SU-DHL-6 (cell line): ENCODE measurements at regions not wholly inside any gene's neighbourhood (a gene's known extent, or its start where the extent isn't known, plus 50 kb on each side); places are given as distances from the start of the nearest gene placed in this dataset.
"Not testable (repeated sequence)": the region's sequence is repeated elsewhere in the genome, so short reads cannot be mapped to it uniquely, and the experiment has no call there.

Experiments
- H2AFZ ChIP-seq: fragments of 200-600 bp; sonication (generic); 2 replicates; pipeline ENCODE4 v1.6.1; 2014; ENCODE audit warnings: low read depth, mild to moderate bottlenecking, moderate library complexity, mixed read lengths, antibody characterized with exemption, low read length; ENCODE audit not compliant: severe bottlenecking
- H3F3A ChIP-seq: fragments of 200-600 bp; shearing (Covaris generic); 2 replicates; pipeline ENCODE4 v1.6.0; 2016; ENCODE audit warnings: antibody characterized with exemption, mild to moderate bottlenecking; ENCODE audit not compliant: insufficient read depth
- H3K27ac ChIP-seq: fragments of 200-600 bp; sonication (generic); 2 replicates; pipeline ENCODE4 v1.5.1; 2016; ENCODE audit warnings: low read depth, mild to moderate bottlenecking, low read length, moderate library complexity, mixed read lengths
- H3K27me3 ChIP-seq: fragments of 200-600 bp; sonication (generic), shearing (Covaris generic); 2 replicates; pipeline ENCODE4 v1.6.0; 2014; ENCODE audit warnings: mild to moderate bottlenecking, low read length
- H3K36me3 ChIP-seq: fragments of 200-600 bp; sonication (generic); 2 replicates; pipeline ENCODE4 v1.6.1; 2014; ENCODE audit warnings: mild to moderate bottlenecking, low read length, mixed read lengths
- H3K4me2 ChIP-seq: fragments of 300-600, 200-600 bp; shearing (Covaris generic), sonication (generic); 2 replicates; pipeline ENCODE4 v1.6.0; 2014; ENCODE audit warnings: low read length, low read depth, mild to moderate bottlenecking; ENCODE audit not compliant: poor library complexity, severe bottlenecking
- H3K4me3 ChIP-seq: fragments of 200-600 bp; sonication (generic); 2 replicates; pipeline ENCODE4 v1.5.1; 2014; ENCODE audit warnings: antibody characterized with exemption, low read length, mild to moderate bottlenecking, mixed read lengths; ENCODE audit not compliant: insufficient read depth, poor library complexity, severe bottlenecking
- H3K79me2 ChIP-seq: fragments of 200-600 bp; sonication (generic); 2 replicates; pipeline ENCODE4 v1.6.1; 2014; ENCODE audit warnings: mild to moderate bottlenecking, low read length, moderate library complexity; ENCODE audit not compliant: insufficient read depth
- H3K9ac ChIP-seq: fragments of 200-600 bp; sonication (generic); 2 replicates; pipeline ENCODE4 v1.7.0; 2014; ENCODE audit warnings: mild to moderate bottlenecking, low read length
- H3K9me2 ChIP-seq: fragments of 200-600 bp; sonication (generic); replicated peaks from 2 replicates; pipeline ENCODE4 v1.6.1; 2014; ENCODE audit warnings: low read length; ENCODE audit not compliant: insufficient read depth
- H3K9me3 ChIP-seq: fragments of 200-600 bp; sonication (generic); 2 replicates; pipeline ENCODE4 v1.6.1; 2014; ENCODE audit warnings: low read length, mixed read lengths; ENCODE audit not compliant: insufficient read depth
- H4K20me1 ChIP-seq: fragments of 200-600 bp; sonication (generic); 2 replicates; pipeline ENCODE4 v1.6.1; 2014; ENCODE audit warnings: low read depth, mild to moderate bottlenecking, antibody characterized with exemption, low read length, moderate library complexity, mixed read lengths
- CTCF ChIP-seq: fragments of 200-600 bp; sonication (generic); IDR thresholded peaks from one replicate; pipeline ENCODE4 v1.5.1; 2017; ENCODE audit warnings: antibody characterized with exemption, mild to moderate bottlenecking, low read length, moderate library complexity; ENCODE audit not compliant: insufficient read depth, poor library complexity, severe bottlenecking
- EZH2phosphoT487 ChIP-seq: fragments of 200-600 bp; sonication (generic), shearing (Covaris generic); conservative IDR thresholded peaks from 2 replicates; pipeline ENCODE4 v1.6.1; 2018; ENCODE audit warnings: mild to moderate bottlenecking, antibody characterized with exemption, low read length, moderate library complexity, mixed read lengths

- not testable (repeated sequence) for H4K20me1 ChIP-seq, H3F3A ChIP-seq, H3K9me2 ChIP-seq, H3K79me2 ChIP-seq, H3K27me3 ChIP-seq, H3K9ac ChIP-seq, H3K36me3 ChIP-seq, H3K4me2 ChIP-seq, H3K9me3 ChIP-seq, H3K4me3 ChIP-seq, H2AFZ ChIP-seq, H3K27ac ChIP-seq
Measured at GRCh38 chr5:97234380-97234779, 51.3 kb upstream of the RIOK2 start.

GRCh38 chr5:97242341-97242740 lies 59.3 kb upstream of the RIOK2 start:
- H3K9ac ChIP-seq, result no peak overlapping the region
- no peak overlapping the region for H3K27ac ChIP-seq
- H4K20me1 ChIP-seq, result no peaks in the 10 kb centered on the region
- TF ChIP-seq EZH2phosphoT487 (no peak), CTCF (no peak)
- H3K4me3 ChIP-seq, result no peak overlapping the region
- no peaks in the 10 kb centered on the region for H3F3A ChIP-seq
- H3K4me2 ChIP-seq, result no peak overlapping the region
- H2AFZ ChIP-seq, result no peak overlapping the region
- no peaks in the 10 kb centered on the region for H3K9me3 ChIP-seq
- no peaks in the 10 kb centered on the region for H3K79me2 ChIP-seq
- no peaks in the 10 kb centered on the region for H3K36me3 ChIP-seq
- H3K9me2 ChIP-seq, result no peaks in the 10 kb centered on the region
- no peaks in the 10 kb centered on the region for H3K27me3 ChIP-seq

- no peak for TF ChIP-seq EZH2phosphoT487
- TF ChIP-seq CTCF, result no peak
- no peak overlapping the region for H3K4me3 ChIP-seq
- no peak overlapping the region for H3K9ac ChIP-seq
- H4K20me1 ChIP-seq, result no peaks in the 10 kb centered on the region
- H2AFZ ChIP-seq, result no peak overlapping the region
- no peak overlapping the region for H3K27ac ChIP-seq
- H3K36me3 ChIP-seq, result no peaks in the 10 kb centered on the region
- no peak overlapping the region for H3K4me2 ChIP-seq
- H3K9me3 ChIP-seq, result no peaks in the 10 kb centered on the region
- H3K27me3 ChIP-seq, result no peaks in the 10 kb centered on the region
- H3K9me2 ChIP-seq, result no peaks in the 10 kb centered on the region
- no peaks in the 10 kb centered on the region for H3F3A ChIP-seq
- no peaks in the 10 kb centered on the region for H3K79me2 ChIP-seq
Measured at GRCh38 chr5:97243353-97243752, 60.3 kb upstream of the RIOK2 start.

- H3K36me3 ChIP-seq, result no peaks in the 10 kb centered on the region
- H3K4me3 ChIP-seq, result no peak overlapping the region
- no peak overlapping the region for H3K4me2 ChIP-seq
- no peaks in the 10 kb centered on the region for H3K9me3 ChIP-seq
- H3F3A ChIP-seq, result no peaks in the 10 kb centered on the region
- no peaks in the 10 kb centered on the region for H3K27me3 ChIP-seq
- no peaks in the 10 kb centered on the region for H3K79me2 ChIP-seq
- H3K9me2 ChIP-seq, result no peaks in the 10 kb centered on the region
- H4K20me1 ChIP-seq, result no peaks in the 10 kb centered on the region
- no peak for TF ChIP-seq CTCF
- no peak for TF ChIP-seq EZH2phosphoT487
- no peak overlapping the region for H2AFZ ChIP-seq
- no peak overlapping the region for H3K9ac ChIP-seq
- H3K27ac ChIP-seq, result no peak overlapping the region
Measured at GRCh38 chr5:97245386-97245785, 62.3 kb upstream of the RIOK2 start.
